Endothelial cell of umbilical vein (primary cell): ENCODE measurements at regions not wholly inside any gene's neighbourhood (a gene's known extent, or its start where the extent isn't known, plus 50 kb on each side); places are given as distances from the start of the nearest gene placed in this dataset.

Source experiments
- BruUV-seq: library from RNA; stranded (reverse); fragments of 400-500 nt; replicated peaks from 2 replicates; lab custom pipeline; 2021; lab: Mats Ljungman, UMichigan
- CTCF ChIA-PET: fragments of 300-600, 350-600 bp; sonication (Branson Sonifier 250); formaldehyde crosslinking; loops from one replicate; lab custom pipeline; 2021; ENCODE audit warnings: antibody characterized with exemption, inconsistent platforms; lab: Charles Lee
- POLR2A ChIA-PET: fragments of 300-600, 350-600 bp; sonication (Branson Sonifier 250); formaldehyde crosslinking; loops from one replicate; lab custom pipeline; 2021; ENCODE audit warnings: antibody characterized with exemption, inconsistent platforms; lab: Charles Lee
- DNase-seq: peaks from one replicate; pipeline ENCODE4 v3.0.0-alpha.2; 2011; ENCODE audit warnings: low read depth, low spot score
- FAIRE-seq: peaks from 2 replicates; lab custom pipeline; 2011; peaks lifted over from hg19 to GRCh38; lab: Jason Lieb, UNC
- H2AFZ ChIP-seq: 2 replicates; pipeline ENCODE4 v1.6.0; 2012; ENCODE audit warnings: low read depth, low read length, control low read depth, inconsistent platforms
- H3K27ac ChIP-seq: 2 replicates; pipeline ENCODE4 v1.5.1; 2011; ENCODE audit warnings: low read depth, mild to moderate bottlenecking, control low read depth, low read length, moderate library complexity; ENCODE audit not compliant: insufficient read depth
- H3K27me3 ChIP-seq, 2 experiments: 2 replicates each; pipeline versions ENCODE4 v1.6.0 to v1.6.1; 2011; ENCODE audit warnings: low read length in 2 of 2, mixed read lengths in 1 of 2; ENCODE audit not compliant: control insufficient read depth in 2 of 2, insufficient read depth in 2 of 2
- H3K36me3 ChIP-seq, 2 experiments: 2 replicates in 1 of 2; 3 replicates in 1 of 2; pipeline ENCODE4 v1.5.1; 2011; ENCODE audit warnings: low read length in 2 of 2, mild to moderate bottlenecking in 1 of 2, moderate library complexity in 1 of 2; ENCODE audit not compliant: control insufficient read depth in 2 of 2, insufficient read depth in 2 of 2; ENCODE audit errors: extremely low read depth in 1 of 2
- H3K4me1 ChIP-seq: 3 replicates; pipeline ENCODE4 v1.5.1; 2011; ENCODE audit warnings: mild to moderate bottlenecking, low read length; ENCODE audit not compliant: control insufficient read depth, insufficient read depth; ENCODE audit errors: extremely low read depth
- H3K4me2 ChIP-seq: 2 replicates; pipeline ENCODE4 v1.6.1; 2011; ENCODE audit warnings: low read length, control low read depth, mixed read lengths; ENCODE audit not compliant: insufficient read depth
- H3K4me3 ChIP-seq, 3 experiments: fragments of 200-600 bp in 1 of 3; sonication (generic), shearing (Covaris generic) in 1 of 3; replicated peaks in 1 of 3; 2 replicates each; pipeline ENCODE4 v1.5.1; 2011 to 2016; ENCODE audit warnings: control low read depth in 3 of 3, low read length in 3 of 3, mild to moderate bottlenecking in 2 of 3, inconsistent platforms in 1 of 3, low read depth in 1 of 3, moderate library complexity in 1 of 3; ENCODE audit not compliant: insufficient read depth in 1 of 3
- H3K79me2 ChIP-seq: 2 replicates; pipeline ENCODE4 v1.6.0; 2012; ENCODE audit warnings: low read length, inconsistent platforms; ENCODE audit not compliant: control insufficient read depth, insufficient read depth
- H3K9ac ChIP-seq: replicated peaks from 2 replicates; pipeline ENCODE3; 2011; ENCODE audit warnings: low read length, control low read depth; ENCODE audit not compliant: insufficient read depth; ENCODE audit errors: extremely low read depth
- H3K9me1 ChIP-seq: replicated peaks from 3 replicates; pipeline ENCODE4 v1.6.0; 2011; ENCODE audit warnings: mild to moderate bottlenecking, low read length; ENCODE audit not compliant: control insufficient read depth, insufficient read depth; ENCODE audit errors: extremely low read depth
- H3K9me3 ChIP-seq: replicated peaks from 2 replicates; pipeline ENCODE4 v1.5.1; 2012; ENCODE audit warnings: low read length, inconsistent platforms; ENCODE audit not compliant: control insufficient read depth, insufficient read depth
- H4K20me1 ChIP-seq: replicated peaks from 2 replicates; pipeline ENCODE3; 2011; ENCODE audit warnings: mild to moderate bottlenecking, low read length; ENCODE audit not compliant: control insufficient read depth, insufficient read depth; ENCODE audit errors: extremely low read depth
- FOS ChIP-seq: IDR thresholded peaks from 2 replicates; pipeline ENCODE4 v1.6.1; 2011; ENCODE audit warnings: mild to moderate bottlenecking, low read length, moderate library complexity, borderline replicate concordance; ENCODE audit not compliant: insufficient read depth
- GATA2 ChIP-seq: IDR thresholded peaks from 2 replicates; pipeline ENCODE4 v1.7.0; 2011; ENCODE audit warnings: low read depth, mild to moderate bottlenecking, moderate library complexity, mixed read lengths, low read length; ENCODE audit not compliant: insufficient read length, insufficient read depth
- JUN ChIP-seq: IDR thresholded peaks from 2 replicates; pipeline ENCODE4 v1.6.1; 2011; ENCODE audit warnings: borderline replicate concordance, low read depth; ENCODE audit not compliant: insufficient read length, insufficient read depth
- MAX ChIP-seq: IDR thresholded peaks from 2 replicates; pipeline ENCODE4 v1.6.1; 2011; ENCODE audit not compliant: insufficient read depth, insufficient read length
- MYC ChIP-seq: IDR thresholded peaks from one replicate; pipeline ENCODE4 v1.6.1; 2011; ENCODE audit warnings: mild to moderate bottlenecking, low read depth, low read length
- POLR2AphosphoS5 ChIP-seq: IDR thresholded peaks from 2 replicates; pipeline ENCODE4 v1.6.1; 2012; ENCODE audit warnings: low read depth, mild to moderate bottlenecking, control low read depth, low read length, moderate library complexity; ENCODE audit not compliant: insufficient read depth
- dilution Hi-C: fragments of 300-500 bp; cut with MboI; formaldehyde crosslinking; loops from one replicate; pipeline ENCODE4 v1.15.0; 2019; ENCODE audit warnings: low sequenced_read_pairs; ENCODE audit not compliant: extremely low pct_ligation_motif_present
- intact Hi-C: fragments of 100-400 bp; cut with micrococcal nuclease; formaldehyde crosslinking; loops from one replicate; pipeline ENCODE4 v1.10.0; 2022
- TF ChIP-seq, protein P1 (sequence below), 2 donors: IDR thresholded peaks; 1 replicate in 1 of 2; 2 replicates in 1 of 2; pipeline ENCODE4 v1.5.1; 2011; ENCODE audit warnings: low read length in 2 of 2, mild to moderate bottlenecking in 2 of 2, moderate library complexity in 2 of 2, control low read depth in 1 of 2, inconsistent platforms in 1 of 2, low read depth in 1 of 2; ENCODE audit not compliant: insufficient read depth in 1 of 2; ENCODE audit errors: extremely low read depth in 1 of 2

DNA sequence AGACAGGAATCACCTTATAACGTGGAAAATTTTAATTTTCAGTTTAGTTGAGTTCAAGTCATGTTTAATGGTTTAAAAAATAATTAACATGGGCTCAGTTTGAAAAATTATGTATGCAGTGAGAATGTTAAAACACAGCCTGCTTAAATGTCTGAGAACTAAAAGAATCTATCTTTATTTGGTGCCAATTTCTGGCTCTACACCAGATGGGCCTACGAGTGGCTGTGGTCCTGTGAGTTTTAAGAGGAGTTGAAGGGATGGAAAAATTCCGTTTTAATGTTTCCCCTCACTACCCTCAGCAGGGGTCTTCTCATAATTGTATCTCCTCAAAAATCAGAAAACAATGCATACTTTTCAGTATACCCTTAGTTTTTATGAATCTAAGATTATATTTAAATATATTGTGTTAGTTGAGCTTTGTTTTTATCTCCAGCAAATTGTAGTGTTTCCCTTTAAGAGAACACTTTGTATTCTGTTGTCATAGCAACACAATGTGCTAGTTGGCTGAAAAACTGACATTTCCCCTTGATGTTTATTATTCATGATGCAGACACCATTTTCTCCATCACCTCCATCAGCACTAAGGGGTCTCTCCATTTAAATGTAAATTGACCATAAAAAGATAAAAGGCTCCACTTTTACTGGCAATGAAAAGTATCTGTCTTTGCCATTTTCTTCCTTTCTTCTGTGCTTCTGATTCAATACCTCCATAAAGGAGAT, 393.5 kb upstream of the GRIA3 start:
- dilution Hi-C loops = no loop called here
- H3K4me1 ChIP-seq = no peaks in the 10 kb centered on the region
- H3K9me1 ChIP-seq = no peaks in the 10 kb centered on the region
- TF ChIP-seq MAX (no peak), JUN (no peak), POLR2AphosphoS5 (no peak), MYC (no peak), FOS (no peak), GATA2 (no peak)
- TF ChIP-seq, protein P1, sequence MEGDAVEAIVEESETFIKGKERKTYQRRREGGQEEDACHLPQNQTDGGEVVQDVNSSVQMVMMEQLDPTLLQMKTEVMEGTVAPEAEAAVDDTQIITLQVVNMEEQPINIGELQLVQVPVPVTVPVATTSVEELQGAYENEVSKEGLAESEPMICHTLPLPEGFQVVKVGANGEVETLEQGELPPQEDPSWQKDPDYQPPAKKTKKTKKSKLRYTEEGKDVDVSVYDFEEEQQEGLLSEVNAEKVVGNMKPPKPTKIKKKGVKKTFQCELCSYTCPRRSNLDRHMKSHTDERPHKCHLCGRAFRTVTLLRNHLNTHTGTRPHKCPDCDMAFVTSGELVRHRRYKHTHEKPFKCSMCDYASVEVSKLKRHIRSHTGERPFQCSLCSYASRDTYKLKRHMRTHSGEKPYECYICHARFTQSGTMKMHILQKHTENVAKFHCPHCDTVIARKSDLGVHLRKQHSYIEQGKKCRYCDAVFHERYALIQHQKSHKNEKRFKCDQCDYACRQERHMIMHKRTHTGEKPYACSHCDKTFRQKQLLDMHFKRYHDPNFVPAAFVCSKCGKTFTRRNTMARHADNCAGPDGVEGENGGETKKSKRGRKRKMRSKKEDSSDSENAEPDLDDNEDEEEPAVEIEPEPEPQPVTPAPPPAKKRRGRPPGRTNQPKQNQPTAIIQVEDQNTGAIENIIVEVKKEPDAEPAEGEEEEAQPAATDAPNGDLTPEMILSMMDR (IDR thresholded peaks at IDR 0.05; ENCODE audit: extremely low read depth in 1 of 2, insufficient read depth in 1 of 2, low read depth in 1 of 2, low read length in 2 of 2) = no peak
- CTCF ChIA-PET = no interaction called here
- no peaks in the 10 kb centered on the region for H3K27me3 ChIP-seq
- H3K4me2 ChIP-seq = no peak overlapping the region
- POLR2A ChIA-PET = no interaction called here
- no peak overlapping the region for H3K4me3 ChIP-seq
- H4K20me1 ChIP-seq = no peaks in the 10 kb centered on the region
- DNase-seq = no peak
- H3K79me2 ChIP-seq = no peaks in the 10 kb centered on the region
- H3K36me3 ChIP-seq = no peaks in the 10 kb centered on the region
- intact Hi-C loops = no loop called here
- BruUV-seq = no TSS peak
- no peak for FAIRE-seq
- no peak overlapping the region for H3K27ac ChIP-seq
- no peak overlapping the region for H3K9ac ChIP-seq
- no peak overlapping the region for H2AFZ ChIP-seq
- H3K9me3 ChIP-seq = no peaks in the 10 kb centered on the region
